ENCODE measurements at regions not wholly inside any gene's neighbourhood (a gene's known extent, or its start where the extent isn't known, plus 50 kb on each side); places are given as distances from the start of the nearest gene placed in this dataset.

DNA sequence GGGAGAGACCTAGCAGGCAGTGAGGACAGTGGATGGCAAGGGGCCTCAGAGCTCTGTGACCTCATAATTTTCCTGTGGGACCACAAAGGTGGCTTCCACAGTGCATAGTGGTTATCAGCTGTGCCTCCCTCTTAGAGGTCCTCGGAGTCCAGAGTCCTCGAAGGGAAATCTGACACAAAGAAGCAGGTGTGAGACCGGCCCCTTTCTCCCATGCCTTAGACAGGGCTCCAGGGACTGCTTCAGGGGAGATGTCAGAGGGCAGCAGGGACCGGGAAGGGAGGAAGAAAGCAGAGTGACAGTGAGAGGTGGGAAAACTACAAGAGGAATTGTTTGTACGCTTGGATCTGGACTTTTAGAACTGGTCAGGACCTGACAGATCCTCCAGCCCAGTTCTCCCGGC, 66.3 kb downstream of the BAMBI start (continued):
- TF ChIP-seq, protein P1, sequence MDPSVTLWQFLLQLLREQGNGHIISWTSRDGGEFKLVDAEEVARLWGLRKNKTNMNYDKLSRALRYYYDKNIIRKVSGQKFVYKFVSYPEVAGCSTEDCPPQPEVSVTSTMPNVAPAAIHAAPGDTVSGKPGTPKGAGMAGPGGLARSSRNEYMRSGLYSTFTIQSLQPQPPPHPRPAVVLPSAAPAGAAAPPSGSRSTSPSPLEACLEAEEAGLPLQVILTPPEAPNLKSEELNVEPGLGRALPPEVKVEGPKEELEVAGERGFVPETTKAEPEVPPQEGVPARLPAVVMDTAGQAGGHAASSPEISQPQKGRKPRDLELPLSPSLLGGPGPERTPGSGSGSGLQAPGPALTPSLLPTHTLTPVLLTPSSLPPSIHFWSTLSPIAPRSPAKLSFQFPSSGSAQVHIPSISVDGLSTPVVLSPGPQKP (IDR thresholded peaks at IDR 0.05; ENCODE audit: low read depth, low read length) = no peak
- TF ChIP-seq NR2C1 (IDR thresholded peaks at IDR 0.05) (no peak), ZNF24 (IDR thresholded peaks at IDR 0.05) (no peak)
- TF ChIP-seq, protein P2, sequence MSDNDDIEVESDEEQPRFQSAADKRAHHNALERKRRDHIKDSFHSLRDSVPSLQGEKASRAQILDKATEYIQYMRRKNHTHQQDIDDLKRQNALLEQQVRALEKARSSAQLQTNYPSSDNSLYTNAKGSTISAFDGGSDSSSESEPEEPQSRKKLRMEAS (IDR thresholded peaks at IDR 0.05; ENCODE audit: low read depth, low read length) = no peak

DNA sequence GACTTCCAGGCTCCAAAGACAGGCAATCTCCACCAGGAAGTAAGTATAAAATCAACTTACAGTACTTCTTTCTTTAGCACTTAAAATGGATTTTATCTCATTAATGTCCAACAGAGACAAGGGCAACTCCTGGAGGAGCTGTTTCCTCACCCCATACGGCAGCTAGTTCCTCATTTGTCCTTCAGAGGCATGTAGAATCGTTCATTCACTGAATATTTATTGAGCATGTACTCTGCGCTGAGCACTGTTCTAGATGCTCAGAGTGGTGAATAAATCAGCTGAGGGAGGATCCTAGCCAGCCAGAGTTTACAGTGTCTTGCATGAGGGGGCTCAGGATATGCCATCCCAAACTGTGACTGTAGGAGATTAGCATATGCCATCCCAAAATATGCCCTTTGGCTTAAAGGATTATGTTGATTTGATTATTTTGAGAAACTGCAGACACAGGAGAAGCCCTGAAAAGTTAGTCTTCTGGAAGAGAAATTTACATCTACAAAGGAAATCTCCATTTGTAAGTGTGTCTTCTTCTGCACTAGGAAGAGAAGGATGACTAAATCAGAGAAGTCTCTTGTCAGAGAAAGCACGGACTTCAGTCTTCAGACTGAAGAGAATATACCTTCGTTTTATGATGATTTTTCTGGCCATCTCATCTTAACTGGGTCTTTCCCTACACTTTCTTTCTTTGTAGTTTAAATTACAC, 66.9 kb downstream of the BAMBI start:
- ChIA-PET CTCF (no interaction called here), RAD21 (ENCODE audit: unreplicated experiment) (no interaction called here), POLR2A (no interaction called here), SMC1A (ENCODE audit: uncharacterized antibody, unreplicated experiment) (no interaction called here)
- WGBS (ENCODE audit: insufficient coverage, insufficient replicate concordance, low lambda C conversion rate, missing lambda C conversion rate) = 2% methylated on average over 5 of the region's 5 CpGs
- Histone ChIP-seq H3K79me2 (ENCODE audit: control insufficient read depth, insufficient read depth, low read length) (no peaks in the 10 kb centered on the region), H3K27ac (ENCODE audit: control insufficient read depth, insufficient read depth) (no peak overlapping the region), H3K27me3 (replicated peaks in 1 of 2; ENCODE audit: control insufficient read depth in 2 of 2, insufficient read depth in 2 of 2, low read length in 1 of 2) (no peaks in the 10 kb centered on the region), H3K4me2 (ENCODE audit: control insufficient read depth, insufficient read depth) (no peak overlapping the region), H4K20me1 (ENCODE audit: control insufficient read depth, insufficient read depth) (no peaks in the 10 kb centered on the region), H3K36me3 (ENCODE audit: control insufficient read depth in 2 of 2, insufficient read depth in 2 of 2, low read length in 1 of 2) (no peaks in the 10 kb centered on the region), H3K4me1 (ENCODE audit: control insufficient read depth, insufficient read depth, low read length) (no peaks in the 10 kb centered on the region), H3K9ac (ENCODE audit: control insufficient read depth, insufficient read depth, low read length) (no peak overlapping the region), H3K9me3 (replicated peaks; ENCODE audit: control insufficient read depth, insufficient read depth, low read length) (no peaks in the 10 kb centered on the region), H3K4me3 (no peak overlapping the region), H2AFZ (ENCODE audit: control insufficient read depth, low read depth, low read length) (no peak overlapping the region)
- intact Hi-C loops (cut with micrococcal nuclease; ENCODE audit: unreplicated experiment) = no loop called here
- FAIRE-seq (no peak), ATAC-seq (no peak), DNase-seq (ENCODE audit: low read depth, low spot score) (no peak)
- TF ChIP-seq FOXK2 (IDR thresholded peaks at IDR 0.05) (no peak), SUPT20H (IDR thresholded peaks at IDR 0.05; ENCODE audit: borderline replicate concordance, control insufficient read depth, low read depth, low read length) (no peak), JUND (IDR thresholded peaks at IDR 0.05; ENCODE audit: low read depth, low read length) (no peak), RAD21 (IDR thresholded peaks at IDR 0.05; ENCODE audit: insufficient read depth, low read depth, low read length) (no peak), IRF4 (IDR thresholded peaks at IDR 0.05; ENCODE audit: low read depth, low read length) (no peak), NR2C1 (IDR thresholded peaks at IDR 0.05) (no peak), TBL1XR1 (IDR thresholded peaks at IDR 0.05; ENCODE audit: low read depth, low read length) (no peak), BRCA1 (IDR thresholded peaks at IDR 0.05; ENCODE audit: low read depth, low read length) (no peak), HDGF (IDR thresholded peaks at IDR 0.05) (no peak)
- TF ChIP-seq, protein P3, sequence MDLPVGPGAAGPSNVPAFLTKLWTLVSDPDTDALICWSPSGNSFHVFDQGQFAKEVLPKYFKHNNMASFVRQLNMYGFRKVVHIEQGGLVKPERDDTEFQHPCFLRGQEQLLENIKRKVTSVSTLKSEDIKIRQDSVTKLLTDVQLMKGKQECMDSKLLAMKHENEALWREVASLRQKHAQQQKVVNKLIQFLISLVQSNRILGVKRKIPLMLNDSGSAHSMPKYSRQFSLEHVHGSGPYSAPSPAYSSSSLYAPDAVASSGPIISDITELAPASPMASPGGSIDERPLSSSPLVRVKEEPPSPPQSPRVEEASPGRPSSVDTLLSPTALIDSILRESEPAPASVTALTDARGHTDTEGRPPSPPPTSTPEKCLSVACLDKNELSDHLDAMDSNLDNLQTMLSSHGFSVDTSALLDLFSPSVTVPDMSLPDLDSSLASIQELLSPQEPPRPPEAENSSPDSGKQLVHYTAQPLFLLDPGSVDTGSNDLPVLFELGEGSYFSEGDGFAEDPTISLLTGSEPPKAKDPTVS (IDR thresholded peaks at IDR 0.05; ENCODE audit: low read depth, low read length) = no peak
- TF ChIP-seq, protein P4, sequence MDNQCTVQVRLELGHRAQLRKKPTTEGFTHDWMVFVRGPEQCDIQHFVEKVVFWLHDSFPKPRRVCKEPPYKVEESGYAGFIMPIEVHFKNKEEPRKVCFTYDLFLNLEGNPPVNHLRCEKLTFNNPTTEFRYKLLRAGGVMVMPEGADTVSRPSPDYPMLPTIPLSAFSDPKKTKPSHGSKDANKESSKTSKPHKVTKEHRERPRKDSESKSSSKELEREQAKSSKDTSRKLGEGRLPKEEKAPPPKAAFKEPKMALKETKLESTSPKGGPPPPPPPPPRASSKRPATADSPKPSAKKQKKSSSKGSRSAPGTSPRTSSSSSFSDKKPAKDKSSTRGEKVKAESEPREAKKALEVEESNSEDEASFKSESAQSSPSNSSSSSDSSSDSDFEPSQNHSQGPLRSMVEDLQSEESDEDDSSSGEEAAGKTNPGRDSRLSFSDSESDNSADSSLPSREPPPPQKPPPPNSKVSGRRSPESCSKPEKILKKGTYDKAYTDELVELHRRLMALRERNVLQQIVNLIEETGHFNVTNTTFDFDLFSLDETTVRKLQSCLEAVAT (IDR thresholded peaks at IDR 0.05) = no peak
- TF ChIP-seq, protein P2 (IDR thresholded peaks at IDR 0.05; ENCODE audit: low read depth, low read length) = no peak
- BruUV-seq (replicated peaks) = no TSS peak
- in situ Hi-C loops (cut with MboI) = no loop called here

All from GM12878 (cell line).